ENCODE measurements at regions not wholly inside any gene's neighbourhood (a gene's known extent, or its start where the extent isn't known, plus 50 kb on each side); places are given as distances from the start of the nearest gene placed in this dataset.

DNA sequence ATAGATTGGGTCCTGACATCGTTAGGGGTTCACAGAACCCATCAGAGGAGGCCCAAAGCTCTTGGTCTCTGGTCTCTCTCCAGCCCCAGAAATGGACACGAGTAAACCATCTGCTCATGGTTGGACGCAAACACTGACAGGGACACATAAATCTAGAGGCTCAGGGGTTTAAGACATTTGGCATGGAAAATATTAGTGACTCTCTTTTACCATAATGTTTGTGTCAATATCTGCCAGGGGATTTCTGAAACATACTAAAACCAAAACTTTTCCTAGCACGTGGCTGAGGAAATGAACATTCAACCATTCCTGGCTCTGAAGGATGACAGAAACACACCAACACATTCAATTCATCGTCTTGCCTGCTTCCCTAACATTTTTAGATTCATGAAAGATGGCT lies 226.2 kb downstream of the SP3 start:
- Histone ChIP-seq H3F3A (ENCODE audit: insufficient read depth, low read length, poor library complexity, severe bottlenecking) (no peaks in the 10 kb centered on the region), H3K9me3 (ENCODE audit: low read length) (no peaks in the 10 kb centered on the region), H3K79me2 (replicated peaks; ENCODE audit: insufficient read depth, low read length) (no peaks in the 10 kb centered on the region), H3K9ac (ENCODE audit: low read length) (no peak overlapping the region), H3K36me3 (ENCODE audit: insufficient read depth, low read length) (no peaks in the 10 kb centered on the region), H4K20me1 (ENCODE audit: insufficient read depth) (no peaks in the 10 kb centered on the region), H3K4me3 (ENCODE audit: low read length) (no peak overlapping the region), H3K27ac (ENCODE audit: low read length) (no peak overlapping the region), H3K4me2 (ENCODE audit: low read length) (no peak overlapping the region), H3K9me2 (ENCODE audit: insufficient read depth, low read length) (no peaks in the 10 kb centered on the region), H3K27me3 (ENCODE audit: insufficient read depth, low read depth, low read length) (no peaks in the 10 kb centered on the region), H2AFZ (ENCODE audit: low read depth, low read length) (no peak overlapping the region)
- TF ChIP-seq SMC3 (conservative IDR thresholded peaks at IDR 0.05; ENCODE audit: poor library complexity): no peak
- TF ChIP-seq POLR2AphosphoS5 (IDR thresholded peaks at IDR 0.05): no peak
- TF ChIP-seq TAF1 (IDR thresholded peaks at IDR 0.05; ENCODE audit: low read depth): no peak
- TF ChIP-seq, protein P1, sequence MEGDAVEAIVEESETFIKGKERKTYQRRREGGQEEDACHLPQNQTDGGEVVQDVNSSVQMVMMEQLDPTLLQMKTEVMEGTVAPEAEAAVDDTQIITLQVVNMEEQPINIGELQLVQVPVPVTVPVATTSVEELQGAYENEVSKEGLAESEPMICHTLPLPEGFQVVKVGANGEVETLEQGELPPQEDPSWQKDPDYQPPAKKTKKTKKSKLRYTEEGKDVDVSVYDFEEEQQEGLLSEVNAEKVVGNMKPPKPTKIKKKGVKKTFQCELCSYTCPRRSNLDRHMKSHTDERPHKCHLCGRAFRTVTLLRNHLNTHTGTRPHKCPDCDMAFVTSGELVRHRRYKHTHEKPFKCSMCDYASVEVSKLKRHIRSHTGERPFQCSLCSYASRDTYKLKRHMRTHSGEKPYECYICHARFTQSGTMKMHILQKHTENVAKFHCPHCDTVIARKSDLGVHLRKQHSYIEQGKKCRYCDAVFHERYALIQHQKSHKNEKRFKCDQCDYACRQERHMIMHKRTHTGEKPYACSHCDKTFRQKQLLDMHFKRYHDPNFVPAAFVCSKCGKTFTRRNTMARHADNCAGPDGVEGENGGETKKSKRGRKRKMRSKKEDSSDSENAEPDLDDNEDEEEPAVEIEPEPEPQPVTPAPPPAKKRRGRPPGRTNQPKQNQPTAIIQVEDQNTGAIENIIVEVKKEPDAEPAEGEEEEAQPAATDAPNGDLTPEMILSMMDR (IDR thresholded peaks at IDR 0.05; ENCODE audit: poor library complexity, severe bottlenecking): no peak
- TF ChIP-seq EP300 (conservative IDR thresholded peaks at IDR 0.05; ENCODE audit: poor library complexity, severe bottlenecking): no peak
- TF ChIP-seq EZH2 (IDR thresholded peaks at IDR 0.05; ENCODE audit: borderline replicate concordance, insufficient read depth, low read length, poor library complexity, severe bottlenecking): no peak
- TF ChIP-seq RAD21 (conservative IDR thresholded peaks at IDR 0.05): no peak
- TF ChIP-seq, protein P2, sequence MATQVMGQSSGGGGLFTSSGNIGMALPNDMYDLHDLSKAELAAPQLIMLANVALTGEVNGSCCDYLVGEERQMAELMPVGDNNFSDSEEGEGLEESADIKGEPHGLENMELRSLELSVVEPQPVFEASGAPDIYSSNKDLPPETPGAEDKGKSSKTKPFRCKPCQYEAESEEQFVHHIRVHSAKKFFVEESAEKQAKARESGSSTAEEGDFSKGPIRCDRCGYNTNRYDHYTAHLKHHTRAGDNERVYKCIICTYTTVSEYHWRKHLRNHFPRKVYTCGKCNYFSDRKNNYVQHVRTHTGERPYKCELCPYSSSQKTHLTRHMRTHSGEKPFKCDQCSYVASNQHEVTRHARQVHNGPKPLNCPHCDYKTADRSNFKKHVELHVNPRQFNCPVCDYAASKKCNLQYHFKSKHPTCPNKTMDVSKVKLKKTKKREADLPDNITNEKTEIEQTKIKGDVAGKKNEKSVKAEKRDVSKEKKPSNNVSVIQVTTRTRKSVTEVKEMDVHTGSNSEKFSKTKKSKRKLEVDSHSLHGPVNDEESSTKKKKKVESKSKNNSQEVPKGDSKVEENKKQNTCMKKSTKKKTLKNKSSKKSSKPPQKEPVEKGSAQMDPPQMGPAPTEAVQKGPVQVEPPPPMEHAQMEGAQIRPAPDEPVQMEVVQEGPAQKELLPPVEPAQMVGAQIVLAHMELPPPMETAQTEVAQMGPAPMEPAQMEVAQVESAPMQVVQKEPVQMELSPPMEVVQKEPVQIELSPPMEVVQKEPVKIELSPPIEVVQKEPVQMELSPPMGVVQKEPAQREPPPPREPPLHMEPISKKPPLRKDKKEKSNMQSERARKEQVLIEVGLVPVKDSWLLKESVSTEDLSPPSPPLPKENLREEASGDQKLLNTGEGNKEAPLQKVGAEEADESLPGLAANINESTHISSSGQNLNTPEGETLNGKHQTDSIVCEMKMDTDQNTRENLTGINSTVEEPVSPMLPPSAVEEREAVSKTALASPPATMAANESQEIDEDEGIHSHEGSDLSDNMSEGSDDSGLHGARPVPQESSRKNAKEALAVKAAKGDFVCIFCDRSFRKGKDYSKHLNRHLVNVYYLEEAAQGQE (IDR thresholded peaks at IDR 0.05; ENCODE audit: borderline replicate concordance): no peak
- no peak for TF ChIP-seq MXI1 (conservative IDR thresholded peaks at IDR 0.05; ENCODE audit: poor library complexity, severe bottlenecking)

DNA sequence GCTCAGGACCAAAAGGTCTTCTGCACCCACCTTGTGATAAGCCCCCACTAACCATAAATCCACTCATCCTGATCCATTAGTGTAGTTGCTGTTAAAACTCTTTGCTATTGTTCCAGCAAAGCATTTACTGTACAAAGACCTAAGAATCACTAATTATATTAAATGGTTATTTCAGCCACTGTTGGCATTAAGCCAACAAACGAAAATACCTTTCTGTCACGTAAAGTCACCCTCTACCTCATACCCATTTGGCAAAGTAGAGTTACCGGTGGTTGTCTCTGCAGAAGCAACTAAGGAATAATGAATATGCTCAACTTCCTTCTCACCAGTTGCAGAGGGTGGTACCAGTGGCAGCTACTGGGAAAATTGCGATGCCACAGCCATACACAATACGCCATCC lies 224.5 kb downstream of the SP3 start:
- H3K27me3 ChIP-seq (ENCODE audit: insufficient read depth, low read depth, low read length): no peaks in the 10 kb centered on the region
- no peaks in the 10 kb centered on the region for H4K20me1 ChIP-seq (ENCODE audit: insufficient read depth)
- H3K9me2 ChIP-seq (ENCODE audit: insufficient read depth, low read length): no peaks in the 10 kb centered on the region
- H3K36me3 ChIP-seq (ENCODE audit: insufficient read depth, low read length): no peaks in the 10 kb centered on the region
- H2AFZ ChIP-seq (ENCODE audit: low read depth, low read length): no peak overlapping the region
- TF ChIP-seq SMC3 (conservative IDR thresholded peaks at IDR 0.05; ENCODE audit: poor library complexity) (no peak), RAD21 (conservative IDR thresholded peaks at IDR 0.05) (no peak), TAF1 (IDR thresholded peaks at IDR 0.05; ENCODE audit: low read depth) (no peak), EP300 (conservative IDR thresholded peaks at IDR 0.05; ENCODE audit: poor library complexity, severe bottlenecking) (no peak), POLR2AphosphoS5 (IDR thresholded peaks at IDR 0.05) (no peak), MXI1 (conservative IDR thresholded peaks at IDR 0.05; ENCODE audit: poor library complexity, severe bottlenecking) (no peak), EZH2 (IDR thresholded peaks at IDR 0.05; ENCODE audit: borderline replicate concordance, insufficient read depth, low read length, poor library complexity, severe bottlenecking) (no peak)
- TF ChIP-seq, protein P1 (IDR thresholded peaks at IDR 0.05; ENCODE audit: poor library complexity, severe bottlenecking): no peak
- TF ChIP-seq, protein P2 (IDR thresholded peaks at IDR 0.05; ENCODE audit: borderline replicate concordance): no peak
- H3K27ac ChIP-seq (ENCODE audit: low read length): no peak overlapping the region
- no peaks in the 10 kb centered on the region for H3K9me3 ChIP-seq (ENCODE audit: low read length)
- H3K79me2 ChIP-seq (replicated peaks; ENCODE audit: insufficient read depth, low read length): no peaks in the 10 kb centered on the region
- H3K9ac ChIP-seq (ENCODE audit: low read length): no peak overlapping the region
- no peak overlapping the region for H3K4me2 ChIP-seq (ENCODE audit: low read length)
- H3K4me3 ChIP-seq (ENCODE audit: low read length): no peak overlapping the region
- H3F3A ChIP-seq (ENCODE audit: insufficient read depth, low read length, poor library complexity, severe bottlenecking): no peaks in the 10 kb centered on the region

Data from neural cell (in vitro differentiated cells).